Activated gamma-delta T cell (primary cell): ENCODE measurements at regions not wholly inside any gene's neighbourhood (a gene's known extent, or its start where the extent isn't known, plus 50 kb on each side); places are given as distances from the start of the nearest gene placed in this dataset.
"Not testable (repeated sequence)": the region's sequence is repeated elsewhere in the genome, so short reads cannot be mapped to it uniquely, and the experiment has no call there.

Experiments
- DNase-seq: peaks from one replicate; lab custom pipeline; 2025; lab: John Stamatoyannopoulos, UW

DNA sequence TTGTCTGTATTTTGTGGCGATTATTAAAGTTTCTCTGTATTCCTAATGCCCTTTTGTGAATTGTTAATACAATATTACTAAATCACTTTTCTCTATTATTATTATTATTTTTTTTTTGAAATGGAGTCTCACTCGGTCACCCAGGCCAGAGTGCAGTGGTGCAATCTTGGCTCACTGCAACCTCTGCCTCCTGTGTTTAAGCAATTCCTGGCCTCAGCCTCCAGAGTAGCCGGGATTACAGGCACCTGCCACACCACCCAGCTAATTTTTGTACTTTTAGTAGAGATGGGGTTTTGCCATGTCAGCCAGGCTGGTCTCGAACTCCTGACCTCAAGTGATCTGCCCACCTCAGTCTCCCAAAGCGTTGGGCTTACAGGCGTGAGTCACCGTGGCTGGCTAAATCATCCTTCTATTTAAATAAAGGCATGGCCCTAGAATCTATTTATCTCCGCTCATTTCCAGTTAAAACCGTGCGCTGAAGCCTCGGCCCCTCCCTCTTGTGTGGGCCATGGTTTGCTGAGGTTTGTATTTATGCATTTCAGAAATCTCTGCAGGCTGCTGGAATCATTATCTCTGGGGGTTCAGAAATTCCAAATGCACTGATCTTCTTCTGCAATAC lies 1136.4 kb upstream of the TMEM132C start:
- DNase-seq, result no peak

DNA sequence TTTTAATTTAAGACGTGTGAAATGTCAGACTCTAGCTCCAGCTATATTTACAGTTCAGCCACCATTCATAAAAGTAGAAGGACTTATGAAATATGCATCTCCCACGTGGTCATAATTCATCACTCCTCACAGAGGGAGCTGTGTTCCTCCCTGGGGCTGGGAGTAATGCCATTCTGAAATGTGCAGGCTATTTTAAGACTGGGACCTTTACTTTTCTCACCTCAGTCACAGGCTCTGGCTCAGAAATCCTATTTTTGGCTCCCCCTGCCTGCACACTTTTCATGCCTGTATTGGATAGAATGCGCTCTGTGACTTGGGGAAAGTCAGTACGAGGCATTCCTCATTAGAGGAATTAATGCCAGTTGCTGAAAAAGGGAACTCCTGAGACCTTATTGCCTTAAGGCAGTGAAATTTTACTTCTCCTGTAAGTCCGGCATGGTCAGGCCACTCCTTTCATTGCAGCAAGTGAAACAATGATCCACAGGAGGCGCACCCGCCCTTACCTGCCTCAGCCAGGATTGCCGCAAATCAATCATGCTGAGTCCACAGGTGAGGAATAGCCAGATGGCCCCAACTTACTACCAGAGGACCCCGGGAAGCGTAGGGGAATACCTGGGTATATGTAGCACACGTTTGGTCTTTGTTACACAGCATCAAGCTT lies 1133.2 kb upstream of the TMEM132C start:
- no peak for DNase-seq

DNA sequence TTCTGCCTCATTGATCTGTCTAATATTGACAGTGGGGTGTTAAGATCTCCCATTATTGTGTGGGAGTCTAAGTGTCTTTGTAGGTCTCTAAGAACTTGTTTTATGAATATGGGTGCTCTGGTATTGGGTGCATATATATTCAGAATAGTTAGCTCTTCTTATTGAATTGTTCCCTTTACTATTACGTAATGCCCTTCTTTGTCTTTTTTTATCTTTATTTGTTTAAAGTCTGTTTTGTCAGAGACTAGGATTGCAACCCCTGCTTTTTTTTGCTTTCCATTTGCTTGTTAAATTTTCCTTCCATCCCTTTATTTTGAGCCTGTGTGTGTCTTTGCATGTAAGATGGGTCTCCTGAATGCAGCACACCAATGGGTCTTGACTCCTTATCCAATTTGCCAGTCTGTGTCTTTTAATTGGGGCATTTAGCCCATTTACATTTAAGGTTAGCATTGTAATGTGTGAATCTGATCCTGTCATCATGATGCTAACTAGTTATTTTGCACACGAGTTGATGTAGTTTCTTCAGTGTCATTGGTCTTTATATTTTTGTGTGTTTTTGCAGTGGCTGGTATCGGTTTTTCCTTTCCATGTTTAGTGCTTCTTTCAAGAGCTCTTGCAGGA lies 1126.0 kb upstream of the TMEM132C start:
- DNase-seq, result not testable (repeated sequence)

DNA sequence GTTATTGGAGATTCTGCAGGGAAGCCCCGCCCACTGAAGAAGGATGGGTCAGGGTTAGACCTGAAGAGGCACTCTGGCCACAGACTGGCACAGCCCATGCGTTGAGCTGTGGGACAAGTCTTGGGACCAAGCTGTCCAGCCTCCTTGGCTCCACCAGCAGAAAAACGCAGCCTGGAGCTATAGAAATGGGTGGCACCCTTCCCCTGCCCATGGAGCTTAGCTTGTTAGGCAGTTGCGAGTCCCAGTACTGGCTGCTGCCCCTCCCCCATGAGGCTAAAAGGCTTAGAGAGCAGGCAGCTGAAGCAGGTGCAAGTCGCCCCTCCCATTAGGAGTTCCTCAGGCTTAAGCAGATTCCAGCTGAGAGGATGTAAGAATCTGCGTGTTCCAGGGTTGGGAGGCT lies 1124.0 kb upstream of the TMEM132C start:
- DNase-seq, result no peak

DNA sequence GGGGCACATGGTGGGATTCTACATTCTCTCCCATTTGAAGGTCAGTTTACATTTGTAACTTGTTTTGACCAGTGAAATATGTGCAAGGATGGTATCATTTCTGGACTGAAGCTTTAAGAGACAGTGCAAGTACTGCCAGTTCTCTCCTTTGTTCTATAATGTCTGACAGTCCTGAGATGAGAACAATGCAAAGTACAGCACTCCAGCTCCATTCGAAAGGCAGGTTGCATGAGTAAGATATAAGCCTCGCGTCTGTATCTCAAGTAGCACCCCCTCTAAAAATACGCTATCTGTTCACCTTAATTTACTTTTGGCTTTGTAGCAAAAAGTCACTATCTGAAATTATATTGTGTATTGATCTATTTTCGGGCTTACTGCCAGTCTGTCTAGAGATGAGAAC lies 1122.2 kb upstream of the TMEM132C start:
- no peak for DNase-seq

DNA sequence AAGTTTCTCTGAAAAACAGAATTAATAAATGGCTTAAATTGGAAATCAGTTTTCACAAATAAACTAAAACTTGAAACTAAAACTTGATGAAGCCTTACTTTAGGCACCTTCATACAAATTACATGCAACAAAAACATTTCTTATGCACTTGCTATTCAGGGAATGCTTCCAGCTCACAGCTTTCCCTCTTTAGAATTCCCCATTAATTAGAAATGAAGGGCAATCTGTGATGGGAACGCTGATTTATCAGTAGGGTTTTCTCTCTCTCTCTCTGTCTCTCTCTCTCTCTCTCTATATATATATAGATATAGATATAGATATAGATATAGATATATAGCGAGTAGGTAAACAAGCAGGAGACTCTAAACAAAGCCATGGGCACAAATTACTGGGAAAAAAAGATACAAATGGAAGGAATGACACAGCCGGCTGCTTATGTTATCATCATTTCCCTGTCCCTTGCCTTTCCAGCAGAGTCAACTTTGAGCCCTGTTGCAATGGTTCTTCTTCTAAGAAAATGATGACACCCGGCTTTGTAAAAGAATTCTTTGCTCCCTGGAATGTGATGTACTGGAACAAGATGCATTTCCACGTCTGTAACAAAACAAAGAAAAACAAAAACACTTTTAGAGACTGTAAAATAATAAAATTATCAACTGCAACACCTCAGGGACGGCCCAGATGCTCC lies 1121.6 kb upstream of the TMEM132C start:
- DNase-seq, result no peak

DNA sequence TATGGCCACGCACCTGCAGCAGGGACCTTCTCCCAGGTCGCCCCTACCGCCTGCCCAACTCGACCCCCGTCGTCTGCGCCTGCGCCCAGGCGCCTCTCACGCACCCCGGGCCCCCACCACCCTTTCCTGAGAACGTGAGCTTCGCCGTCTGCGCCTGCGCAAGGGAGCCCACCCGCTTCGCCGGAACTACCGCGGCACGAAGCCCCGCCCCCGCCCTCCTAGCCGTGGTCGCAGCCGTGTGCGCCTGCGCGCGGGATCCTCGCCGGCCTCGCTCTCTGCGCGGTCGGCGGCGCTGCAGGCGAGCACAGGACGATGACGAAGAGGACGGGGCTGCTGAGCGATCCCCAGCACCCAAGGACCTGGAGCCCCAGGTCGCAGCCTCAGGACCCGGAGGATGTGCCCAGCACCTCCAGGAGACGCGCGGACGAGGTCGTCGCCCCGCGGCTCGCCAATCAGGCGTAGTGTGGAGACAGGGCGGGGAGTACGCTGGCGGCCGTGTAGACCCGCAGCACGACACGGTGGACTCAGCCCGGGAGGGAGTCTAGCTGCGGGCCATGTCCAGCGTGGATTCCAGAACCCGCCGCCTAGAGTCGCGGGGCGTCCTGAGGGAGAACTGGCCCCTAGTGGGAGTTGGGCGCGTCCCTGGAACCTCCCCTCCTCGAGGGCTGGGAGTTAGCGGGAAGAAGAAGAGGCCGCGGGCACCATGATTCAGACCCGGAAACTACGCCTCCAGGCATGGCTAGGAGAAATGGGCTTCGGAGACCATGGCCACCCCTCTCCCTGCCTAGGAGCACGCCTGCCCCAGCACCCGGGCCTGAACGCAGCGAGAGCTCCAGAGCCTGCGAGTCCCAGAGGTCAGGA lies 1120.8 kb upstream of the TMEM132C start:
- peak; percentile 49 for DNase-seq

DNA sequence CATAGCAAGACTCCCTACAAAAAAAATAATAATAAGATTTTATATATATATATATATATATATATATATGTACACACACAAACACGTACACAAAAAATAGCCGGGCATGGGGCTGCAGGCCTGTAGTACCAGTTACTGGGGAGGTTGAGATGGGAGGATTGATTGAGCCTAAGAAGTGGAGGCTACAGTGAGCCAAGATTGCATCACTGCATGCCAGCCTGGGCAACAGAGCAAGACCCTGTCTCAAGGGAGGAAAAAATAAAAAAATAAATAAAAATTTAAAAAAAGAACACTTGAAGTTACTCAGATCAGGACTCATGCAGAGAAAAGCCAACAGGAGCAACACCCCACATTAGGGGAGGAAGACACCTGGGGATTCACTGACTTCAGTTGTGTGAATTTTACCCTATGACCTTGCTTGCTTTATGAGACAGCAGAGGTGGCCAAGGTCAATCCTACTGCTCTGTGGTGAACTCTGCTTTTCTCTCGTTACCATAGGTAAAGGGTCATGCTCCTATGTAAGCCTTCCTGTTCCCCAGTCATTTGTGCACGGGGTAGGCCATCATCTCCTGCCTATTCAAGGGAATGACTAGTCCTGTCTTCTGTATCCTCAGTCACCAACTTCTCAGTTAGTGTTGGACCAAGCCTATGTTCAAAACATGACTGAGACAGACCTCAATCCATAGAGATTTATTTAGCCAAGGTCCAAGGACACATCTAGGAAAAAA lies 1119.8 kb upstream of the TMEM132C start:
- no peak for DNase-seq

DNA sequence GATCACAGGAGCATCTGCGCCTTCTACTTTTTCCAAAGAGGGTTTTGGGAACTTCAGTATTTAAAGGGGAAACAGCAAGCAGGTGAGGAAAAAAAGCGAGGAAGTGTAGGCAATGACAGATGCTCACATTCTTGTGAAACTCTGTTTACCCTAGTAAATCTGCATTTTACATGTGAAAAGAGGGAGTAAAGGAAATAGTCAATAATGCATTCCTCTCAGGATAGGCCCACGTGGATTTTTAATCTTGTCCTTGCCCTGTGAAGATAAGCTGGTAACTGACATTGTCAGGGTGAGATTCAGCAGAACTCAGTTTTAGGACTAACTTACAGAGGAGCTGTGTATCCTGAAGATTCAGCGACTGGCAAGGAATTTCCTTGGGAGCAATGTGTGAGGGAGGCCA lies 1119.2 kb upstream of the TMEM132C start:
- DNase-seq, result no peak

DNA sequence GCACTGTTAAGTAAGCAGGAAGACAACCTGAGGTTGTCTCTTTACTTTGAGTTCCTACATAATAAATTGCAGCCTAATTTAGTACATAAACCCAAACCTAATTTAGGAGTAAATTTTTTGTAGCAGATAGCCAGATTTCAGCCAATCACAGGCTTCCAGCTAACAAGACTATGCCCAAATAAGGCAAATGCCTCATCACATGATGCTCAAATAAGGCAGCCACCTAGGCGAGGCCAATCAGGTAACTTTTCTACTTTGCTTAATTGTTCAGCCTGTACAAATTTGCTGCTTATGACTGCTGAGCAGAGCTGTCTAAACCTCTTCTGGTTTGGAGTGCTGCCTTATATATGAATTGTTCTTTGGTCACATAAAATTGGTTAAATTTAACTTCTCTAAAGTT lies 1118.7 kb upstream of the TMEM132C start:
- DNase-seq, result no peak

DNA sequence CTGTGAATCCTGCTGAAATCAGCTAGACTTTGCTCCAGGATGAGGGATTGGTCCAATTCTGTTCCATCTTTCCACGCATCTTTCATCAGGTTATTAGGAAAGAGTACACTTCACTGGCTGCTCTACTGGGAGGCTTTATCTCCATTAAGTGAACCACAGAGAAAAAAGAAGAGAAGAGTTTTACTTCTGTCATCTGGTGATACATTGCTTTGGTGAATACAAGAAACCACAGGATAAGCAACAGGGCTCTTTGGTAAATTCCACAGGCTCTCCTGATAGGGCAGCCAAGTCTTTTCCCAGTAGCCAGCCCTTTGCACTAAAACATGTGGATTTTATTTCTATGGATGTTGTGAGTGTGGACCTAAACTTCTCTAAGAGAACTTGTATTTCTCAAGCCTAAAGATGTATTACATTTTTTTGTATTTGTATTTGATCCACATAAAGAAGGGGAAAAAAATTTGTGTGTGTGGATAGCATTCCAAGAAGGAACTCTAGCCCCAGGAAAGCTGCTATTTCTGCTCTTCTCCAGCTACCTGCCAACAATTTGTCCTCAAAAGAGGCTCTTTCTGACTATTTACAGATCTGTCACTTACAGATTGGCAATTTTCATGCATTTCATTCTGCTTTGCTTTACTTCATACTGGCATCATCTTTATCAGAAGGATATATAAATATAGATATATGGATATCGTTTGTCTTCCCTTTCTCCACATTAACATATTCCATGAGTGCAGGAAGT lies 1117.6 kb upstream of the TMEM132C start:
- DNase-seq, result no peak

DNA sequence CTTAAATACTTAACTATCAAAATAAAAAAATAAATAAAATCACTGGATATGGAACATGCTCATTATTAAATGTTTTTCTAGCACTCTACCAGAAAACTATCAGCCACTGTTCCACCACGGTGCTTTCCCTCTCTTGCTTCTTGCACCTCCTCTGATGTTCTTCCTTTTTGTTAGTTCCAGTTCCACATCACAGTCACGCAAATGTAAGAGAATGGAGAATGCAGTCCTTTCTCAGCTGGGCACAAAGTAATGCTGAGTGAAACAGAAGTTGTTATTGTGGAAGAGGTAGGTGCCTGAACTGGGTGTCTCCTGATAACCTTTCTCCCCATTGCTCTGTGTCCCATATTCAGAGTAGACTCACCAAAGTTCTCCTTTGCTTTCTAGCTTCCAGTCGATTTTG lies 1116.9 kb upstream of the TMEM132C start:
- DNase-seq, result no peak

DNA sequence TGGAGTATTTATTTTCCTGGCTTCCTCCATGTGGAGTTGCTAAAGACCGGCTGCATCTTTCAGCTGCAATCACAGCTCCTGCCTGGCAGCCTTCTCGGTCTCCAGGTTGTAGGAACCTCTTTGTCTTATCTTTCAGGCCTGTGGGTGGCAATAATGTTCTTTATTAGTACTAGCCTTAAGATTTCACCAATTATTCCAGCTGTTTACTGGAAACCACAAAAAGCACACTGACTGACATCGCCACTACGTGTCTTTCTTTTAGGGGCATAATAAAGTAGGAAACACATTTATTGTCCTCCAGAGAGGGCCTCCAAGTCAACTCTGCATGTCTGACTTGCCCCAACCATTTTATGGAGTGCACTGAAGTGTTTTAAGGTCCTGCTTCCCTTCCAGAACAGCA lies 1116.5 kb upstream of the TMEM132C start:
- DNase-seq, result no peak

DNA sequence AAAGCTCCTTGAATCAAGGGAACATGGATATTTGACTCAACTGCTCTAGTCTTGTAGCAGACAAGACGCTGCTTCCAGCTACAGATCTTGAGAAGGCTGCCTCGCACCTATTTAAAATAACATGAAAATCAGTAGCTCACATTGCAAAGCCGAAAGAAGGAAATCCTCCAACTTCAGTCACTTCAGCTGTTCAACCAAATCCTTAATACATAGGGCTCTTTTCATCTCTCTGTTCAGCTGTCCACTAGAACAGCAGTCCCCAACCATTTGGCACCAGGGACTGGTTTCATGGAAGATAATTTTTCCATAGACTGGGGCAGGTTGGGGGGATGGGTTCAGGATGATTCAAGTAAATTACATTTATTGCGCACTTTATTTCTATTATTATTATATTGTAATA lies 1116.0 kb upstream of the TMEM132C start:
- no peak for DNase-seq

DNA sequence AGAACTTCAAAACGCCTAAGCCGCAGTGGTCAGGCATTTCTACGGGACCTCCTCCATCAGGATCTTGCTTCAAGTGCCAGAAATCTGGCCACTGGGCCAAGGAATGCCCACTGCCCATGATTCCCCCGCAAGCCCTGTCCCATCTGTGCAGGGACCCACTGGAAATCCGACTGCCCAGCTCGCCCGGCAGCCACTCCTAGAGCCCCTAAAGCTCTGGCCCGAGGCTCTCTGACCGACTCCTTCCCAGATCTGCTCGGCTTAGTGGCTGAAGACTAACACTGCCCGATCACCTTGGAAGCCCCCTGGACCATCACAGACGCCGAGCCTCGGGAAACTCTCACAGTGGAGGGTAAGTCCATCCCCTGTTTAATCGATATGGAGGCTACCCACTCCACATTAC lies 1113.0 kb upstream of the TMEM132C start:
- no peak for DNase-seq

DNA sequence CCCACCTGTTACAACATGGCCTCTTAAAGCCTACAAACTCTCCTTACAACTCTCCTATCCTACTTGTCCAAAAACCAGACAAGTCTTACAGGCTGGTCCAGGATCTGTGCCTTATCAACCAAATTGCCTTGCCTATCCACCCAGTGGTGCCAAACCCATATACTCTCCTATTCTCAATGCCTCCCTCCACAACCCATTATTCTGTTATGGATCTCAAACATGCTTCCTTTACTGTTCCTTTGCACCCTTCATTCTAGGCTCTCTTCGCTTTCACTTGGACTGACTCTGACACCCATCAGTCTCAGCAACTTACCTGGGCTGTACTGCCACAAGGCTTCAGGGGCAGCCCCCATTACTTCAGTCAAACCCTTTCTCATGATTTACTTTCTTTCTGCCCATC lies 1112.1 kb upstream of the TMEM132C start:
- DNase-seq, result not testable (repeated sequence)

DNA sequence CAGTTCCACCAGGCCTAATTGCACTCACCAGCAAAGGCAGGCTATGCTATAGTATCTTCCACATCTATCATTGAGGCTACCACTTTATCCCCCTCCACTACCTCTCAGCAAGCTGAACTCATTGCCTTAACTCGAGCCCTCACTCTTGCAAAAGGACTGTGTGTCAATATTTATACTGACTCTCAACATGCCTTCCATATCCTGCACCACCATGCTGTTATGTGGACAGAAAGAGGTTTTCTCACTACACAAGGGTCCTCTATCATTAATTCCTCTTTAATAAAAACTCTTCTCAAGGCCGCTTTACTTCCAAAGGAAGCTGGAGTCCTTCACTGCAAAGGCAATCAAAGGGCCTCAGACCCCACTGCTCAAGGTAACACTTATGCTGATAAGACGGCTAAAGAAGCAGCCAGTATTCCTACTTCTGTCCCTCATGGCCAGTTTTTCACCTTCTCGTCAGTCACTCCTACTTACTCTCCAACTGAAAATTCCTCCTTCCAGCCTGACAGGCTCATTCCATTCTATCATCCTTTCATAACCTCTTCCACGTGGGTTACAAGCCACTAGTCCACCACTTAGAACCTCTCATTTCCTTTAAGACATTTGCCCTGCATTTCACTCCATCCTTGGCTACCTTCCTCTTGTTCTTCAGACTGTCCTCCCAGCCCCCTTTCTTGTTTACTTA lies 1110.9 kb upstream of the TMEM132C start:
- not testable (repeated sequence) for DNase-seq

DNA sequence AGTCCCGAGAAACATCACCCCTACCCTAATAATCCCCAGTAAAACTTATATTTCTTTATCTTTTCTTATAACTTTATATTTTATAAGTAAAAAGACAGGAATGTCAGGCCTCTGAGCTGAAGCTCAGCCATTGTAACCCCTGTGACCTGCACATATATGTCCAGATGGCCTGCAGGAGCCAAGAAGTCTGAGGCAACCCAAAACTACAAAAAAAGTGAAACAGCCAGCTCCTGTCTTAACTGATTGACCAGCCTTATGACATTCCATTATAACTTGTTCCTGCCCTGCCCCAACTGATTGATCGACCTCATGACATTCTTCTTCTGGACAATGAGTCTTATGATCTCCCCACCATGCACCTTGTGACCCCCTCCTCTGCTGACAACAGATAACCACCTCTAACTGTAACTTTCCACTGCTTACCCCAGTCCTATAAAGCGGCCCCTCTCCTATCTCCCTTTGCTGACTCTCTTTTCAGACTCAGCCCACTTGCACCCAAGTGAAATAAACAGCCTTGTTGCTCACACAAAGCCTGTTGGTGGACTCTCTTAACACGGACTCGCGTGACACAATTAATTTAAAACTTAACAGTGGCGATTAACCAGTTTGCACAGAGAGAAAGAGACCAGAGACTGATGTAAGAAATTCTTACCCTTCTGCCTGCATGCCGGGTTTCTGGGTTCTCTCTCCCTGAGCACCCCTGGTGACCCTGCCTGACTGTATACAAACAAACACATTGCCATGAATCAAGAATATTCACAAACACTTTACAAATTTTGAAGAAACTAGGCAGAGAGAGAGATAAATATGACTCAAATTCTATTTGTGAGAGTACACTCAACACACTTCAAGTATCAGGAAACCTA lies 1109.2 kb upstream of the TMEM132C start:
- not testable (repeated sequence) for DNase-seq
